ENCODE measurements at regions not wholly inside any gene's neighbourhood (a gene's known extent, or its start where the extent isn't known, plus 50 kb on each side); places are given as distances from the start of the nearest gene placed in this dataset.
"Not testable (repeated sequence)": the region's sequence is repeated elsewhere in the genome, so short reads cannot be mapped to it uniquely, and the experiment has no call there.

DNA sequence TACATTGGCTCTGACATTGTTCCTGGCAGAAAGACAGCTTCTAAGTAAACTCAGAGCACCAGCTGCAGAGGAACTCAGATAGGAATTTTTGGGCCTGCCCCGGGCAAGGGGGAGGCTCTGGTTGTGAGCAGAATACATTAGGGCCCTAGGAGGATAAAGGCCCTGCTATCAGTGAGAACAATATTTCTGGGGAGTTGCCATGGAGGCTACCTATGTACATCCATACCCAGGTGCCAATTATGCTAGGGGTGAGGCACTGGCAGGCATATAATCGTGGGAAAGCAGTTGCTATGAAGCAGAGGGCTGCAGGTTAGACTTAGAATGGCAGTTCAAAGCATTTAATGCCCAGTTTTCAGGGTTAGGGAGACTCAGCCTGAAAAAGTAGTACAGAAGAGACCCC lies 273.5 kb upstream of the EDA2R start:
- no peak for DNase-seq (ENCODE audit: low spot score)

DNA sequence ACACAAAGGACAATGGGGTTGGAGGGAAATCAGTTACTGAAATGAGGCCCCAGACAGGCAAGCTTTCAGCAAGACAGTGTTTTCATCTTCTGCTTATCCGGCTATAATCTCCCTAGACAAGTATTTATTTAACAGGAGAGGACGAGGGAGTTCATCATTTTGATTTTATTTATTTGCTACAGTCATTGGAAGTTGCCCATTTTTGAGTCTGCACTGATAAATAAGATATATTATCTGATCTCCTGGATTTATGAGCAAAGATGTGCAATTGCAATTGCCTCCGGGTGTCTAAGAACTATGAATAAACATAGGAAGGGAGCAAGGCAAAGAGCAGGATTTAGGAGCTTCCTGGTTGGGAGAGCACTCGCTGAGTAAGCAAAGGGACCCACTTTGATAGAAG lies 263.2 kb upstream of the EDA2R start:
- no peak for DNase-seq (ENCODE audit: low spot score)

DNA sequence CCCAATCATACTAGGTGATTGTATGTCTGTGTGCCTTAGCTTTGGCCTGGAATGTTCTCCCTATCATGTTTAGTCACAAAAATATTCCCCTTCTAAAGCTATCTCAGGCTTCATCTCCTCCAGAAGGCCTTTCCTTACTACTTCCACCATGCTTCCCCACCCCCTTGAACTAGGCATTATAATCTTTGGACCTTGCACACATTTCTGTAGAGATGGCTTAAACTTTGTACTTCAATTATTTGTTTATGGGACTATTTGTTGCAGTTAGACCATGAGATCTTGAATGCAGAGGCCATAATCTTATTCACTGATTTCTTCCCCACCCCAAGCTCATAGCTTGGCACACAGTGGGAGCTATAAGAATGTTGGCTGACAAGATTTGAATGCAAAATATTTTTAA lies 262.0 kb upstream of the EDA2R start:
- no peak for DNase-seq (ENCODE audit: low spot score)

DNA sequence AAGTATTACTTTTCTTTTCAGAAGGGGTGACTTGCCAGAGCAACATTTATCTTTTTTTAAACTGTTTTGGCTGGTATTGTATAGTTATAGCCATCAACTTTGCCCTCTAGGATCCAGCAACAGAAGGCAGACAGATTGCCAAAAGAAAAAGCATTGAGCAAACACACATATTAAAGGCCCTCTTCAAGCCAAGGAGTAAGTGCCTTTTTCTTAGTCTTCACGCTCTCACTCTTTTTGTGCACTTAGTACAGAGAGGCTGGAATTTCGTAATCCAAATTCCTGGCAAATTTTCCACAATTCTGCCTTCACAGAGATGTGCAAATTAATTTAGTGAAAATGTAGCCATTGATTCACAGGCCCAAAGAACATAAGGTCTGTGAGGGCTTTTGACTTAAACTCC lies 253.1 kb upstream of the EDA2R start:
- DNase-seq (ENCODE audit: low spot score) = no peak

DNA sequence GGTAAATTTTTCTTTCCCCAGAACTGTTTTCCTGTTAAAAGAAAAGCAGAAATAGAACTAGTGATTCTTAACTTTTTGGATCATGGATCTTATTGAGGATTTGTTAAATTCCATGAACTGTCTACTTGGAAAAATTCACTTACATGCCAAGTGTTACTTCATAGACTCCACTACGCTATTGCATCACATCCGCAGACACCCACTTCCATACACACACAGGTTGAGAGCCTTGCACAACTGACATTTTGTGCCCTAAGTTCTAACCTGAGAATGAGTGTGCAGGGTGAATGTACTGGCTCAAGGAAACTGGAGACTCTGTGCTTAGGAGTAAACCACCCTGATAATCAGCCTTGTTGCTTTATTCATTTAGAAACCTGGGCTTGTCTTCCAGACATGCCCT lies 250.5 kb upstream of the EDA2R start:
- DNase-seq (ENCODE audit: low spot score) = no peak

DNA sequence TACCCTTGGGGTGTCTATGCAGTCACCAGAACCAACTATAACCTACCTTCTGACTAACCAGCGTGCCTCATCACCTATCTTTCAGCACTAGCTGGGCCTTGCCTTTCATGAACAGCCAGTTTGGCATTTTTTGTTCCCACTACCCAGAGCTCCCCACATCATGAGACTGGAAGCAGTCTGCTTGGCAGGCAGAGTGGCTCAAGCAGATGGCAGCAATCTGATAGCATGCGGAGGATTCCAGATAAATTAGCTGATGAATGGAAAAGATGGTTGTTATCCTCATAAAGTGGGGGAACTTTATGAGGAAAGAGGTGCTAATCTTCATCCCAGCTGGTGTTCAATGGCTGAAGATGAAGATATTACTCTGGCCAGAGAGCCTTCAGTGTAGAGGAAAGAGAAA lies 243.2 kb upstream of the EDA2R start:
- no peak for DNase-seq (ENCODE audit: low spot score)

DNA sequence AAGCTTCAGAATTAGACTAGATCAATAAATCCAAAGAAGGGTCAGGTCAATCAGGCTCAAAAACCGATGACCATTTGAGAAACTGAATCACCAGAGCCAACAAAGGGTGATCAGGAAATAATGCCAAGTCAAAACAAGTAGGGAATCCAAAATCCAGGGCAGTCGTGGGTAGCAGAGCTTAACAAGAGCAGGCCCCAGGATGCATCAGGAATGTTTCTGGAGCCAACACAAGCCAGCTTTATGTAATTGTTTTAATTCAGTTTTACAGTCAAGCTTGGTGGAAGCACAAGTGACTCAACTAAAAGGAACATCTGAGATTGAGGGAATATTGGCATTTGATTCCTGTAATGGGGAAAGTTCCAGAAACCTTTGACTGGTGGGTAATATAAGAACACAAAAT lies 237.9 kb upstream of the EDA2R start:
- no peak for DNase-seq (ENCODE audit: low spot score)

DNA sequence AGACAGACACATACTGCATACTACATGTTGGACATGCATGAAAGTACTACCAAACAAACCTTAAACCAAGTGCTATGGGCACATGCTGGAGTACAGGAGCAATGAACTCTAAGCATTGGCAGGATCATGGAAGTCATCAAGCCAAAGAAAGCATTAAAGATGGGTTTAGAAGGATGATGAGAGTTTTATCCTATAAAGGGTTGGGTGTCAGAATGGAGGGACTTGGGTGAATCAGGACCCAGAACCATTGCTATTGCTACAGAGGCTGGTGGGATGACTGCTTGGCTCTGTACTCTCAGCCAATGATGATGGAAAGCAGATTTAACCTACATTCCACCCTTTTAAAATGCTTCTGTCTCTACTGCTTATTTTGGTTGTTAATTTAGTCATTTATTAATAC lies 233.9 kb upstream of the EDA2R start:
- DNase-seq (ENCODE audit: low spot score) = no peak

DNA sequence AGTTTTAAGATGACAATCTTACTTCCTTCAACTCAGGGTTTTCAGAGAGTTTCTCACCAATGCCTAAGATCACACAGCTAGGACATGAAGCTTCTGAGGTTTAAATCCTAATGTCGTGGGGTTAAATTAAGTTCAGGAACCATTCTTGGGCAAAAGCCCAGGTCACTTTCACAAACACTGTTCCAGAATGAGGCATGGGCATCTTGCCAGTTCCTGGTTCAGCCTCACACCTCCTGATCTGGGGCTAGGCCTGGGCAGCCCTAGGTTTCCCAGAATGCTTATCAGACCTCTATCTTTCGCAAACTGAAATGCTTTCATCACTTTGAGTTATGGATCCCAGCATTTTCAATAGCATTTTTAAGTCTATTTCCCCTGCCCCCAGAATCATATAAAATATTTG lies 224.8 kb upstream of the EDA2R start:
- no peak for DNase-seq (ENCODE audit: low spot score)

DNA sequence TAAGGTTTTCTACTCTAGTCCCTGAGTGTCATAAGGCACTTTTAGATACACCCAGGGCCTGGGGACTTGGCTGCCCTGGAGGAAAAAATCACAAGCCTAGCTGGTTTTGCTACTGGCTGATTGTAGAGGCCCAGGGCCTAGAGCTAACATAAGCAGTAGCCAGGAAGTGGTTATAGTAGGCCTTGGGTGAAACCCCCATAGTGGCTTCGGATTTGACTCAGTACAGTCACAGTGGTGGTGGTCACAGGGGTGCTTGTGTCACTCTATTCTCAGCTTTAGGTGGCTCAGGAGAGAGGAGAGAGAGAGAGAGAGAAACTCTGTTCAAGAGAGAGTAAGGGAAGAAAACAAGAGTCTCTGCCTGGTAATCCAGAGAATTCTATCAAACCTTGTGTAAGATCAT lies 194.5 kb upstream of the EDA2R start:
- DNase-seq (ENCODE audit: low spot score) = no peak

DNA sequence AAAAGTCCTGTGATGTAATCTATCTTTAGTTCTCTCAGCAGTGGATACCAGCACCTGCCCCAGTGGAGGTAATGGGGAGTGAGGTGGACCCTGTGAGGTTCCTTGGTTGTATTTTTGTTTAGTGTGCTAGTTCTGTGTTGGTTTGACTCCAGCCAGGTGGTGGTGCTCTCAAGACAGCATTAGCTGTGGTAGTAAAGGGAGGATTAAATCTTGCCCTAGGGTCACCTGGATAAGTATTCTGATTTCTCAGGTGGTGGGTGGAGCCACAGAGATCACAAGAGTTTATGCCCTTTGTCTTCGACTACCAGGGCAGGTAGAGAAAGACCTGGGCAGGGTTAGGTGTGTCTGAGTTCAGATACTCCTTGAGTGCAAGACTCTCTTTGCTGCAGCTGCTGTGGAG lies 176.3 kb upstream of the EDA2R start:
- no peak for DNase-seq (ENCODE audit: low spot score)

DNA sequence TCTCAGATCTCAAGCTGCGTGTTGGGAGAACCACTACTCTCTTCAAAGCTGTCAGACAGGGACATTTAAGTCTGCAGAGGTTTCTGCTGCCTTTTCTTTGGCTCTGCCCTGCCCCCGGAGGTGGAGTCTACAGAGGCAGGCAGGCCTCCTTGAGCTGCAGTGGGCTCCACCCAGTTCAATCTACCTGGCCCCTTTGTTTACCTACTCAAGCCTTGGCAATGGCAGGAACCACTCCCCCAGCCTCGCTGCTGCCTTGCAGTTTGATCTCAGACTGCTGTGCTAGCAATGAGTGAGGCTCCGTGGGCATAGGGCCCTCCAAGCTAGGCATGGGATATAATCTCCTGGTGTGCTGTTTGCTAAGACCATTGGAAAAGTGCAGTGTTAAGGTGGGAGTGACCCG lies 155.6 kb upstream of the EDA2R start:
- not testable (repeated sequence) for DNase-seq (ENCODE audit: low spot score)

DNA sequence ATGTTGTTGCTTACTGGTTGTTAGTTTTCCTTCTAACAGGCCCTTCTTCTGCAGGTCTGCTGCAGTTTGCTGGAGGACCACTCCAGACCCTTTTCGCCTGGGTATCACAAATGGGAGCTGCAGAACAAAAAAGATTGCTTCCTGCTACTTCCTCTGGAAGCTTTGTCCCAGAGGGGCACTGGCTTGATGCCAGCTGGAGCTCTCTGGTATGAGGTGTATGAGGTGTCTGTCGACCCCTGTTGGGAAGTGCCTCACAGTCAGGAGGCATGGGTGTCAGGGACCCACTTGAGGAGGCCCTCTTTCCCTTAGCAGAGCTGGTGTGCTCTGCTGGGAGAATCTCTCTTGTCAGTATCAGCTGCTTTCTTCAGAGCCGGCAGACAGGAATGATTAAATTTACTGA lies 127.4 kb upstream of the EDA2R start:
- DNase-seq (ENCODE audit: low spot score) = no peak

DNA sequence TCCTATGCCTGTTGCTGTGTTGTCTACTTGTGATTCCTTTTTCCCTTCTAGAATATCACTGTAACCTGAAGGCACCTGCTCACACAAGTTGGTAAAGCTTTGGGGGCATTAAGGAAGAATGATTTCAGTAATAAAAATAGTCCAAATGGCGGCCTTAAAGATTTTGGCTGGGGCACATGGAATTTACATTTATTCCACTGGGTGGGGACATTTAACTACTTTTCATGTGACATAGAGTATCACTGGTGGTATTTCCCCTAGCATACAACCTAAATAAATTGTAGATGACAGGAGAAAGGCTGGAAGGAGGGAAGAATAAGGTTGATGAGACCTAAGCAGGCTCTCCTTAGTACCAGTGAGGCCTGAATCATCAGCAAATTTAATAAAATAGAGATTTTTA lies 121.8 kb upstream of the EDA2R start:
- no peak for DNase-seq (ENCODE audit: low spot score)

DNA sequence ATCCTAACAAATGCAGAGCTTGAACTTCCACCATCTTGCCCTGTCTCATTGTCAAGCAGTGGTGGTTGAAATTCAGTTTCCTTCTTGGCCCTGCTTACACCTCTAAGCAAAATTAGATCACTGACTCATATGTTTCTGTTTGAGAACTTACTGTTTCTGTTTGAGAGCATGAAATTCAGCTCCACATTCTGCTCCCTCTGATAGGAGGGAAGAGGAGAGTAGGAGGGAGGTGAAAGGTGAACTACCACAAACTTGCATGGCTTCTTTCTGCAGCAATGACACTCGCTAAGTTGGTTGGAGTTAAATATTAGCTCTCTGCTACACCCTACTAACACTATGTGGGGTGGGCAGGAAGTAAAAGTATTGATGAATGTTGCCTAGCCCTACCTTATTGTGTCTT lies 117.8 kb upstream of the EDA2R start:
- DNase-seq (ENCODE audit: low spot score) = no peak

DNA sequence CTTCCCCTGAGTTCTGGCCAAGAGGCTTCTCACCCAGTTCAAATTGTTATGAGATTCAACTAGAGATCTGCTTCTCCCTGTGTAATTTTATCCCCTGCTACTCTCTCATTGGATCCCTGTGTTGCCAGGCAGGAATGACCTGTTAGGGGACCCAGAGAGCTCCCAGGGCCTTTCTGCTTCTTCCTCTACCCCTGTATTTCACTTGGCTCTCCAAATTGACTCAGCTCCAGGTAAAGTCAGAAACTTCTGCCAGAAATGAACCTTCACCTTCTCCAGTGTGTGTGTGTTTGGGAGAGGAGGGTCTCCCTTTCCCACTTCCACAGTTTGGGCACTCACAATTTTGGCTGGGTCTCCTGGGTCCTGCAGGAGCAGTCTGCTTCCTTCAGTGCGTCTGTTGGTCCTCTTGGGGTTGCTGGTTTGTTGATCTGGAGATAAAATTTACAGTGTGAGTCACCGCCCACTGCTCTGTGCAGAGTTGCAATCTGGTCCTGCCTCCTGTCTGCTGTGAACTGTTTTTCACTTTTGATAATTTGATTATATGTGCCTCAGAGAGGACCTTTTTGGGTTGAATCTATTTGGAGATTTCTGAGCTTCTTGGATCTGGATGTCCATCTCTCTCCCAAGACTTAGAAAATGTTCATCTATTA lies 112.4 kb upstream of the EDA2R start:
- no peak for DNase-seq (ENCODE audit: low spot score)

DNA sequence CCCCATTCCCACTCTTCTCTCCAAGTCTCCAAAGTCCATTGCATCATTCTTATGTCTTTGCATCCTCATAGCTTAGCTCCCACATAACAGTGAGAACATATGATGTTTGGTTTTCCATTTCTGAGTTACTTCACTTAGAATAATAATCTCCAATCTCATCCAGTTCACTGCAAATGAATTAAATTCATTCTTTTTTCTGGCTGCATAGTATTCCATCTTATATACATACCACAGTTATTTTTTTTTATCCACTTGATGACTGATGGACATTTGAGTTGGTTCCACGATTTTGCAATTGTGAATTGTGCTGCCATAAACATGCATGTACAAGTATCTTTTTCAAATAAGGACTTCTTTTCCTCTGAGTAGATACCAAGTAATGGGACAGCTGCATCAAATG lies 105.6 kb upstream of the EDA2R start:
- DNase-seq (ENCODE audit: low spot score) = not testable (repeated sequence)

DNA sequence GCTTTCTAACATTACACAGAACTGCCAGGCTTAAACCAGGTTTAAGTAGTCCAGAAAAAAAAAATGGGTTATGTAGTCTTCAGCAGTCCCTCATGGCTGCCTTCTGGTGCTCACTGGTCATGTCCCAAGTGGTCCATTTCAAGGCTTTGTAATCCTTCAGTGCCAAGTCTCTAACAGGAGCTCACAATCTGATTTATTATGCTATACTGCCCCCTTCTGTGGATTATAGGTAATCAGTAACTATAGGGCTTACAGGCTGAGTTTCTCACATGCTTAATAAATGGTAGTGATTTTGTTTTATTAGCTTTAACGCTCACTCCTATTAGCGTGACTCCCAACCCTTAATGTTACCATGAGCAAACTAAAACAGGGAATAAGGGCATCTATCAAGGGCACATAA lies 92.5 kb upstream of the EDA2R start:
- DNase-seq (ENCODE audit: low spot score) = peak; percentile 1

DNA sequence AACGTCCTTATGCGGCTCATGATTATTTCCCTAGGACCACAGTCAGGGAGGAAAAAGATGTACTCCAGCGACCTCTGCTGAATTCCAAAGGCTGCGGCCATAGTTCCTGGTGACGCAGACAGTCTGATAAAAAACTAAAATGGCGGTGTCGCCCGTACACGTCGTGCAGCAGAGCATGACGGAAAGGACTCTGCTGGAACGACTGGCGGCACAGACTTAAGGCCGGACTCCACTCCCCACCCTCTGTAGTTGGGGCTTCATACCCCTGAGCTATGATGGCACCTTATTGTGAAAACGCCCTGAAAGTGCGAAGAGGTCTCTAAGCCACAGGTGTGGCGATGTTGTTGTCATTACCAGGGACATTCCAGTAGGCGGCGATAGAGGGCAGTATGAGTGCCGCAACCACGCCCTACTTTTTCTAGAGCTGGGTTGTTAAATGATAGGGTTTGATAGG lies 90.0 kb upstream of the EDA2R start:
- peak; percentile 49 for DNase-seq (ENCODE audit: low spot score)

DNA sequence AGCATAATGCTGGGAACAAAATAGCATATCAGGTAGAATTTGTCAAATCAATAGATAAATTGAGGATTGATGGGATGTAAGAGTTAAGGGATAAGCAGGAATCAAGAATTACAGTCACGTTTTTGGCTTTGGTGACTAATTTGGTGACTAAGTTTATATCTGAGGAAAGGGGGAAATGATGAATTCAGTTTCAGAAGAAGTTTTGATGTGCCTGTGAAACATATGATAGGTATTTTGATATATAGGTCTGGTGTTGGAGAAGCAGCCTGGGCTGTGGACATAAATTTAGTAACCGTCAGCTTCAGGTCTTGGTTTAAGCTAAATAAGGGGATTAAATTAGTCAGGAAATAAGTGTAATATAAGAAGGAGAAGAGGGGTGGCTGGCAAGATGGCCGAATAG lies 79.0 kb upstream of the EDA2R start:
- DNase-seq (ENCODE audit: low spot score) = no peak

DNA sequence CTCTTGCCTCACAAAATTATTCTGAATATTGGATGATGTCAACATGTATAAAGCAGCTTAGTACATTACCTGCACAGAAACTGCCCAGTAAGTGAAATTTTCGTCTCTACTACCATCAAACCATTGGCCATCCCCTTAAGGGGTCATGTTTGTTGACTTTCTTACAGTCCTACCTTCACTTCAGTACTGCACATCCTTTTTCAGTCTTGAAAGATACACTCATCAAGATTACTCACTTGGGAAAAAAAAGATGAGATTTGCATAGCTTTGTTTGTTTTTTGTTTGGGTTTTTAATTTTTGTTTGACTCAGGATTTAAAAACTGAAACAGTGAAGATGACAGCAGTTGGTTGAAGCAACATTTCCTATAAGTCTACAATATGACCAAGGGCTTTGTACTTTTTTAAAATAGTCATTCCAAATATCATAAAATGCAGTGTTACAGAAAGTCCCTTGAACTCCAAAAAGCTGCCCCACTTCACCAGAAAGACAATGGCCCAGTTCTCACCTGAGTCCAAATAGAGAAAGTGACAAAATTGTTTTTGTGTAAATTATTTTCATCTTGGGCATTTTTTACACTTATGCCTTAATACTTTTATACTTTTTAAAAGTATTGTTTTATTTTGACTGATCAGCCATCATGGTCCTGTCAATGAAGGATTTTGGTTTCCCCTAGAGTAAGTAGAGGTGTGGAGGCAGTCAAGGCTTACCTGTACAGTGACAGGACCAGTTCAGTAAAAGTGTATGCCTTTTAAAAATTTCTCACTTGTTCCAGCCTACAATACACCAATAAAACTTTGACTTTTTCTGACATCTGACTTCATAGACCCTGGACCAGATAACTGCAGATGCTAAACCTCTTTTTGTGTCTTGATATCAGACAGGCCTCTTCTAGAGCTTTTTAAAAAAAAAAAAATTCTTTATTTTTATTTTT lies 59.7 kb upstream of the EDA2R start:
- no peak for DNase-seq (ENCODE audit: low spot score)

DNA sequence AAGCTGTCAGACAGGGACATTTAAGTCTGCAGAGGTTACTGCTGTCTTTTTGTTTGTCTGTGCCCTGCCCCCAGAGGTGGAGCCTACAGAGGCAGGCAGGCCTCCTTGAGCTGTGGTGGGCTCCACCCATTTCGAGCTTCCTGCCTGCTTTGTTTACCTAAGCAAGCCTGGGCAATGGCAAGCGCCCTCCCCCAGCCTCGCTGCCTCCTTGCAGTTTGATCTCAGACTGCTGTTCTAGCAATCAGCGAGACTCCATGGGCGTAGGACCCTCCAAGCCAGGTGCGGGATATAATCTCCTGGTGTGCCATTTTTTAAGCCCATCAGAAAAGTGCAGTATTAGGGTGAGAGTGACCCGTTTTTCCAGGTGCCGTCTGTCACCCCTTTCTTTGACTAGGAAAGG lies 53.6 kb upstream of the EDA2R start:
- DNase-seq (ENCODE audit: low spot score) = not testable (repeated sequence)
